ENCODE measurements at regions not wholly inside any gene's neighbourhood (a gene's known extent, or its start where the extent isn't known, plus 50 kb on each side); places are given as distances from the start of the nearest gene placed in this dataset.

DNA sequence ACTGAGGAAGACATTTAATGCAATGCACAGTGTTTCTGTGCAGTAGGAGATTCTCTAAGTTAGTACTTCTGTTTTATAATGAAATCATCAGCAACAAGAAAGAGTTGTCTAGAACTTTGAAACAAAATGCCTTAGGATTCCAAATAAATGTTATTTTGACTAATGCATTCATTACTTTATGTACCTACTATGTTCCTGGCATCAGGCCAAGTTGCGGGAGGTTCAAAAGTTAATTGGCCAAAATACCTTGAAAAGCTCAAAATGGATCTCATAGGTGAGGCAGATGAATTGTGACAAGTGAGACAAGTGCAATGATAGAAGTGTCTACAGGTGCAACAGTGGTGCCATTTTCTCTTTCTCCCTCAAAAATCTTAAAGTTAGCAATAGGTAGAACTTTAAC, 289.4 kb downstream of the TOX3 start:
- H3K4me3 ChIP-seq (ENCODE audit: low read depth, low read length) = no peak overlapping the region
- H3K9me3 ChIP-seq (ENCODE audit: control insufficient read depth, insufficient read depth, low read length) = no peaks in the 10 kb centered on the region
- H3K9ac ChIP-seq (ENCODE audit: low read depth, low read length) = no peak overlapping the region
- peaks cover under 1% of the 10 kb centered on the region for H3K4me1 ChIP-seq (ENCODE audit: control insufficient read depth, insufficient read depth, low read length)
- H3K27me3 ChIP-seq (ENCODE audit: control insufficient read depth, insufficient read depth, low read length) = no peaks in the 10 kb centered on the region
- H3K36me3 ChIP-seq (ENCODE audit: control insufficient read depth, insufficient read depth, low read length) = no peaks in the 10 kb centered on the region

GRCh38 chr16:52256310-52257078, 290.4 kb downstream of the TOX3 start:
- no peaks in the 10 kb centered on the region for H3K9me3 ChIP-seq (ENCODE audit: control insufficient read depth, insufficient read depth, low read length)
- no peak overlapping the region for H3K9ac ChIP-seq (ENCODE audit: low read depth, low read length)
- no peaks in the 10 kb centered on the region for H3K36me3 ChIP-seq (ENCODE audit: control insufficient read depth, insufficient read depth, low read length)
- H3K4me1 ChIP-seq (ENCODE audit: control insufficient read depth, insufficient read depth, low read length) = peaks cover 11% of the 10 kb centered on the region
- no peak overlapping the region for H3K4me3 ChIP-seq (ENCODE audit: low read depth, low read length)
- H3K27me3 ChIP-seq (ENCODE audit: control insufficient read depth, insufficient read depth, low read length) = no peaks in the 10 kb centered on the region

DNA sequence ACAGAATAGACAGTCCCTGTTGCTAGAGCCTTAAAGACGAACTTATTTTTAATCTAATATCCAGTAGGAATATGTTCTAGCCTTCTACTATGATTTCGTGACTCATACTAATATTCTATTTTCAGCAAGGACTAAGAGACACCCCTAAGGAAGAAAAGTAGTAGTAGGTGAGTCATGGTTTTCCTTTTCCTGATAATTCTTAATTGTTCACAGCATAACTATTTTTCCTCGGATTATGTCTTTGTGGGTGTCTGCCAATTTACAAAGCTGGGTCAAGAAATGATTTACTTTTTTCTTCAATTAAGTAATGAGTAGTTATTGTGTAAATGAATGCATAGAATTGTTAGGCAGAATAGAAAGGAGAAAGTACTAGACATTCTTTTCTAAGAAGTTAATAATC, 292.2 kb downstream of the TOX3 start:
- no peak overlapping the region for H3K9ac ChIP-seq (ENCODE audit: low read depth, low read length)

DNA sequence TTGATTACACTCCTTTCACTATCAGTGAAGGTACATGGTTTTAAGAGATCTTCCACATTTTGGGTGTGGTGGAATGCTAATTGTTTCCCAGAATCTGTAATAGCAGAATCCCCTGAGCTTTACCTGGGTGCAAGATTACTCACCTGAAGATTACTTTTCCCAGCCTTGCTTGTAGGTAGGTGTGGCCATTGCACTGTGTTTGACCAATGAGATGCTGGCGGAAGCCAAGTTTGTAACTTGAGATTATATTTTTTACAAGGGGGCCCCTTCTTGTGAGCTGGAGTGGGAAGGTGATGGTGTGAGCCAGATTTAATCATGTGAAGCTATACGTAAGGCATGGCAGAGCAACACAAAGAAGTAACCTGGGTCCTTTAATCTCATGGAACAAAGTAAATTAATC, 294.3 kb downstream of the TOX3 start:
- Histone ChIP-seq H3K36me3 (ENCODE audit: control insufficient read depth, insufficient read depth, low read length) (no peaks in the 10 kb centered on the region), H3K27me3 (ENCODE audit: control insufficient read depth, insufficient read depth, low read length) (no peaks in the 10 kb centered on the region), H3K4me1 (ENCODE audit: control insufficient read depth, insufficient read depth, low read length) (peaks cover 11% of the 10 kb centered on the region)

More for the DNA sequence above, 292.2 kb downstream of the TOX3 start:
- no peaks in the 10 kb centered on the region for H3K36me3 ChIP-seq (ENCODE audit: control insufficient read depth, insufficient read depth, low read length)
- H3K4me3 ChIP-seq (ENCODE audit: low read depth, low read length) = no peak overlapping the region
- no peaks in the 10 kb centered on the region for H3K9me3 ChIP-seq (ENCODE audit: control insufficient read depth, insufficient read depth, low read length)
- no peaks in the 10 kb centered on the region for H3K27me3 ChIP-seq (ENCODE audit: control insufficient read depth, insufficient read depth, low read length)
- H3K4me1 ChIP-seq (ENCODE audit: control insufficient read depth, insufficient read depth, low read length) = peaks cover 11% of the 10 kb centered on the region

DNA sequence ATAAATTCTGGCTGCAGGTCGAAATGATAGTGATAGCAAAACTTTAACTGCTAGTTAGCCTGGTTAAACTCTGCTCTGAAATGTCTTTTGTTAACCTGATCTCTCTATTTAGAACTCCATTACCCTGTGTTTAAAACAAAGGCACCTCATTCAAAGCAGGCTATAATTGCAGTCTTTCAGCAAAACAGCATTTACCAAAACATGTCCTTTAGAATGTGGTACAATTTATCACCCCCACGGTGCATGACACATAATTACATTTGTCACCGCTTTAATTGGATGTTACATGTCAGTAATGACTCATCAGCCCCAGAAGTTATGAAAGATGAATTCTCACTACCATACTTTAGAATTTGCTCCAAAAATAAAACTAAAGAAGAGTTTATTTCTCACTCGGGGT, 295.4 kb downstream of the TOX3 start:
- Histone ChIP-seq H3K36me3 (ENCODE audit: control insufficient read depth, insufficient read depth, low read length) (no peaks in the 10 kb centered on the region), H3K4me1 (ENCODE audit: control insufficient read depth, insufficient read depth, low read length) (peaks cover 11% of the 10 kb centered on the region), H3K9ac (ENCODE audit: low read depth, low read length) (no peak overlapping the region), H3K9me3 (ENCODE audit: control insufficient read depth, insufficient read depth, low read length) (no peaks in the 10 kb centered on the region), H3K4me3 (ENCODE audit: low read depth, low read length) (no peak overlapping the region), H3K27me3 (ENCODE audit: control insufficient read depth, insufficient read depth, low read length) (no peaks in the 10 kb centered on the region)

More for the DNA sequence above, 294.3 kb downstream of the TOX3 start:
- Histone ChIP-seq H3K9me3 (ENCODE audit: control insufficient read depth, insufficient read depth, low read length) (no peaks in the 10 kb centered on the region), H3K9ac (ENCODE audit: low read depth, low read length) (no peak overlapping the region), H3K4me3 (ENCODE audit: low read depth, low read length) (no peak overlapping the region)

GRCh38 chr16:52247737-52248136, 299.2 kb downstream of the TOX3 start:
- Histone ChIP-seq H3K4me3 (ENCODE audit: low read depth, low read length) (no peak overlapping the region), H3K27me3 (ENCODE audit: control insufficient read depth, insufficient read depth, low read length) (no peaks in the 10 kb centered on the region), H3K4me1 (ENCODE audit: control insufficient read depth, insufficient read depth, low read length) (peaks cover 11% of the 10 kb centered on the region), H3K36me3 (ENCODE audit: control insufficient read depth, insufficient read depth, low read length) (no peaks in the 10 kb centered on the region), H3K9me3 (ENCODE audit: control insufficient read depth, insufficient read depth, low read length) (no peaks in the 10 kb centered on the region), H3K9ac (ENCODE audit: low read depth, low read length) (no peak overlapping the region)

DNA sequence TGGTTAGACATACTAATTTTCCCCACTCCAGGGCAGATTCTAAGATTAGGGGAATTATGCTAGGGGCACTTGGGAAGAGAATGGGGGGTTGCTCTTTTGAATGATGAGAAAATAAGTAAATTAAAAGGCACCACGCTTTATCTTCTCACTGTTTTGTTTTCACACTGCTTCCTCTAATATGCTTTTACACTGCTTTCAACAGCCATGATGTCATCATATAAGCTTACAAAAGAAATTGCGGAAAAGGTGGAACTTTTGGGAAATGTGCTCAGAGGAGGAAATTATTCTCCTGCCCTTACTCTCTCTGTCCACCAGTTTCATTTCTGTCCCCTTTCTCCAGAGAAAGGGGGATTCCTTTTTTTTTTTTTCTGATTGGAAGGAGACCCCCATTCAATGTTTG, 308.2 kb downstream of the TOX3 start:
- no peaks in the 10 kb centered on the region for H3K27me3 ChIP-seq (ENCODE audit: control insufficient read depth, insufficient read depth, low read length)
- H3K36me3 ChIP-seq (ENCODE audit: control insufficient read depth, insufficient read depth, low read length) = no peaks in the 10 kb centered on the region
- no peak overlapping the region for H3K4me3 ChIP-seq (ENCODE audit: low read depth, low read length)
- H3K4me1 ChIP-seq (ENCODE audit: control insufficient read depth, insufficient read depth, low read length) = no peaks in the 10 kb centered on the region
- no peaks in the 10 kb centered on the region for H3K9me3 ChIP-seq (ENCODE audit: control insufficient read depth, insufficient read depth, low read length)
- no peak overlapping the region for H3K9ac ChIP-seq (ENCODE audit: low read depth, low read length)

DNA sequence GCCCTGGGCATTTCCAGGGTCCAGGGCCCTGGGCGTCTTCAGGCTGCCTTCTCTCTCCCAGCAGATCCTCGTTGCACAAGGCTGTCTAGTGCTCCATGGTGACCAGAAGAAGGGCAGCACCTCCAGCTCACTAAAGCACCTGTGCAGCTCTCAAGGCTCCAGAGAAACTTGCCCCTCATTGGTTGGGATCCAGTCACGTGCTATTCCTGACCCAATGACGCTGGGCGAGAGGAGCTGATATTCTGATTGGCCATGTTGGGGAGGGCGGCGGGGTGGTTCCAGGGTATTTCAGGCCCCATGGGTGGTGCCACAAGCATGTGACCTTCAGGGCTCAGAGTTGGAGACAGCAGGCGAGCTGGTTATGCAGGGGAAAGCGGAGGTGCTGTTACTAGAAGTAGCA, 309.1 kb downstream of the TOX3 start:
- Histone ChIP-seq H3K9ac (ENCODE audit: low read depth, low read length) (no peak overlapping the region), H3K4me3 (ENCODE audit: low read depth, low read length) (no peak overlapping the region), H3K36me3 (ENCODE audit: control insufficient read depth, insufficient read depth, low read length) (no peaks in the 10 kb centered on the region), H3K4me1 (ENCODE audit: control insufficient read depth, insufficient read depth, low read length) (no peaks in the 10 kb centered on the region), H3K27me3 (ENCODE audit: control insufficient read depth, insufficient read depth, low read length) (no peaks in the 10 kb centered on the region), H3K9me3 (ENCODE audit: control insufficient read depth, insufficient read depth, low read length) (no peaks in the 10 kb centered on the region)

GRCh38 chr16:52235186-52235585, 311.8 kb downstream of the TOX3 start:
- Histone ChIP-seq H3K27me3 (ENCODE audit: control insufficient read depth, insufficient read depth, low read length) (no peaks in the 10 kb centered on the region), H3K9ac (ENCODE audit: low read depth, low read length) (no peak overlapping the region), H3K36me3 (ENCODE audit: control insufficient read depth, insufficient read depth, low read length) (no peaks in the 10 kb centered on the region), H3K4me3 (ENCODE audit: low read depth, low read length) (no peak overlapping the region), H3K9me3 (ENCODE audit: control insufficient read depth, insufficient read depth, low read length) (no peaks in the 10 kb centered on the region), H3K4me1 (ENCODE audit: control insufficient read depth, insufficient read depth, low read length) (no peaks in the 10 kb centered on the region)

DNA sequence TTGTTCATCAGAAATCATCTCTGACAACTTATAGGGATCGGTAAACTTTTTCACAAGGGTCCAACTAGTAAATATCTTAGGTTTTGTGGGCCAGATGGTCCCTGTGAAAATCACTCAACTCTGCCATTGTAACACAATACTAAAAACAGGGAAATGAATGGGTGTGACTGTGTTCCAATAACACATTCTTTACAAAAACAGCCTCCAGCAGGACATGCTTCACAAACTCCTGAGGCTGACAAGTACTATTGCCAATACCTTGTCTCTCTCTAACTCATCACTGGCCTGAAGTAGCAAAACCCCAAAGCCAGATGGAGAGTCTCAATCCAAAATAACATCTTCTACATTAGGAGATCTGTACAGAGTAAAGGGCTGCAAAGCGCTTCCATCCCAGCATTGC, 312.3 kb downstream of the TOX3 start:
- Histone ChIP-seq H3K27me3 (ENCODE audit: control insufficient read depth, insufficient read depth, low read length) (no peaks in the 10 kb centered on the region), H3K9me3 (ENCODE audit: control insufficient read depth, insufficient read depth, low read length) (no peaks in the 10 kb centered on the region), H3K9ac (ENCODE audit: low read depth, low read length) (no peak overlapping the region), H3K36me3 (ENCODE audit: control insufficient read depth, insufficient read depth, low read length) (no peaks in the 10 kb centered on the region), H3K4me1 (ENCODE audit: control insufficient read depth, insufficient read depth, low read length) (no peaks in the 10 kb centered on the region), H3K4me3 (ENCODE audit: low read depth, low read length) (no peak overlapping the region)

GRCh38 chr16:52229471-52229870, 317.5 kb downstream of the TOX3 start:
- Histone ChIP-seq H3K9me3 (ENCODE audit: control insufficient read depth, insufficient read depth, low read length) (no peaks in the 10 kb centered on the region), H3K9ac (ENCODE audit: low read depth, low read length) (no peak overlapping the region), H3K4me1 (ENCODE audit: control insufficient read depth, insufficient read depth, low read length) (no peaks in the 10 kb centered on the region), H3K27me3 (ENCODE audit: control insufficient read depth, insufficient read depth, low read length) (no peaks in the 10 kb centered on the region), H3K4me3 (ENCODE audit: low read depth, low read length) (no peak overlapping the region), H3K36me3 (ENCODE audit: control insufficient read depth, insufficient read depth, low read length) (no peaks in the 10 kb centered on the region)

DNA sequence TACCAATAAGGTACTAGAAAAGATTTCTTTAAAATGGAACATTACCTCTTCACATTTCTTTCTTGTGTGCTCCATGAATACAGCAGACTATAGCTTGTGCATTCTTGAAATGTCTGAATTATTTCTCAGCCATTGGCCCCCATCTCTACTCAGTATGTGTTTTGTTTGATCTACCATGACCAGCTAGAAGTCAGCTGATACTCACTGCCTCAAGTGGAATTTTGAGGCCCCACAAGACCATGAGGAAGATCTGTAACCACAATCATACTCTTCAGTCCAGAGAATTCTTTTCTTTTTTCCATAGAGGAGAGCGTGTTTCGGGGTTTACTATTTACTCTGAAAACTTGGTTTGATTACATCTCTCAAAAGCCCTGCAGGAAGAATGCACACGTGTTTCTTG, 319.1 kb downstream of the TOX3 start:
- H3K9ac ChIP-seq (ENCODE audit: low read depth, low read length) = no peak overlapping the region
- no peaks in the 10 kb centered on the region for H3K4me1 ChIP-seq (ENCODE audit: control insufficient read depth, insufficient read depth, low read length)
- H3K9me3 ChIP-seq (ENCODE audit: control insufficient read depth, insufficient read depth, low read length) = no peaks in the 10 kb centered on the region
- no peak overlapping the region for H3K4me3 ChIP-seq (ENCODE audit: low read depth, low read length)
- H3K36me3 ChIP-seq (ENCODE audit: control insufficient read depth, insufficient read depth, low read length) = no peaks in the 10 kb centered on the region
- H3K27me3 ChIP-seq (ENCODE audit: control insufficient read depth, insufficient read depth, low read length) = no peaks in the 10 kb centered on the region

Data from iPS-15b (cell line).